Suprapubic skin (tissue), 4 donors: ENCODE measurements at regions not wholly inside any gene's neighbourhood (a gene's known extent, or its start where the extent isn't known, plus 50 kb on each side); places are given as distances from the start of the nearest gene placed in this dataset.

ENCODE experiments used
- CTCF ChIP-seq, 2 donors: fragments of 200-600 bp in 1 of 2; fragments of 450-650 bp in 1 of 2; sonication (generic) in 1 of 2; IDR thresholded peaks; one replicate each; pipeline ENCODE4 v1.5.1; 2016 to 2019; ENCODE audit warnings: antibody characterized with exemption in 2 of 2, mild to moderate bottlenecking in 1 of 2, moderate library complexity in 1 of 2
- POLR2A ChIP-seq, 2 donors: fragments of 450-650 bp; IDR thresholded peaks; one replicate each; pipeline ENCODE4 v1.6.1; 2017; ENCODE audit warnings: antibody characterized with exemption in 2 of 2, mild to moderate bottlenecking in 2 of 2, moderate library complexity in 2 of 2
- POLR2AphosphoS5 ChIP-seq, 3 donors: sonication (generic); formaldehyde crosslinking; IDR thresholded peaks; one replicate each; pipeline ENCODE4 v1.6.1; 2017; ENCODE audit warnings: antibody characterized with exemption in 3 of 3

- TF ChIP-seq CTCF (IDR thresholded peaks at IDR 0.05), result no peak
- no peak for TF ChIP-seq POLR2AphosphoS5 (IDR thresholded peaks at IDR 0.05)
- no peak for TF ChIP-seq POLR2A (IDR thresholded peaks at IDR 0.05)
Observed at GRCh38 chr6:135774006-135774405, 77.5 kb upstream of the PDE7B start.
